H9 (cell line): ENCODE measurements at regions not wholly inside any gene's neighbourhood (a gene's known extent, or its start where the extent isn't known, plus 50 kb on each side); places are given as distances from the start of the nearest gene placed in this dataset.

Experiments
- DNase-seq: peaks from one replicate; pipeline ENCODE4 v3.0.0-alpha.2; 2017
- H2AFZ ChIP-seq: one replicate; pipeline ENCODE4 v1.6.1; 2013; ENCODE audit warnings: mild to moderate bottlenecking, low read length, control low read depth, moderate library complexity
- H2AK5ac ChIP-seq: 2 replicates; pipeline ENCODE4 v1.6.1; 2013; ENCODE audit warnings: low read length, control low read depth, mixed read lengths; ENCODE audit not compliant: insufficient read length
- H2BK120ac ChIP-seq: one replicate; pipeline ENCODE4 v1.6.1; 2013; ENCODE audit warnings: low read depth, mild to moderate bottlenecking, low read length, control low read depth, inconsistent platforms; ENCODE audit not compliant: poor library complexity, severe bottlenecking
- H2BK12ac ChIP-seq: 2 replicates; pipeline ENCODE4 v1.6.1; 2013; ENCODE audit warnings: low read length, control low read depth, mixed read lengths, low read depth; ENCODE audit not compliant: insufficient read length
- H2BK15ac ChIP-seq: 2 replicates; pipeline ENCODE4 v1.6.1; 2013; ENCODE audit warnings: low read depth, low read length, control low read depth
- H2BK20ac ChIP-seq: one replicate; pipeline ENCODE4 v1.6.1; 2013; ENCODE audit warnings: low read depth, mild to moderate bottlenecking, low read length, control low read depth, inconsistent platforms; ENCODE audit not compliant: poor library complexity, severe bottlenecking
- H2BK5ac ChIP-seq: 2 replicates; pipeline ENCODE4 v1.6.1; 2013; ENCODE audit warnings: low read length, control low read depth, mixed read lengths; ENCODE audit not compliant: insufficient read length
- H3K14ac ChIP-seq: 2 replicates; pipeline ENCODE4 v1.6.1; 2013; ENCODE audit warnings: low read length, control low read depth; ENCODE audit not compliant: insufficient read depth
- H3K18ac ChIP-seq: 2 replicates; pipeline ENCODE4 v1.6.1; 2013; ENCODE audit warnings: low read depth, mild to moderate bottlenecking, mixed read lengths, low read length, control low read depth; ENCODE audit not compliant: insufficient read length
- H3K23ac ChIP-seq: 2 replicates; pipeline ENCODE4 v1.6.1; 2013; ENCODE audit warnings: low read length, control low read depth, mixed read lengths, low read depth; ENCODE audit not compliant: insufficient read length
- H3K23me2 ChIP-seq: 2 replicates; pipeline ENCODE4 v1.6.1; 2013; ENCODE audit warnings: low read depth, mild to moderate bottlenecking, mixed read lengths, low read length, control low read depth; ENCODE audit not compliant: insufficient read length, poor library complexity, severe bottlenecking
- H3K27ac ChIP-seq: 2 replicates; pipeline ENCODE4 v1.5.1; 2013; ENCODE audit warnings: low read length, control low read depth, mixed read lengths, low read depth; ENCODE audit not compliant: insufficient read length
- H3K27me3 ChIP-seq: 2 replicates; pipeline ENCODE4 v1.6.1; 2013; ENCODE audit warnings: low read length, control low read depth, inconsistent platforms; ENCODE audit not compliant: insufficient read depth
- H3K4ac ChIP-seq: 2 replicates; pipeline ENCODE4 v1.6.1; 2013; ENCODE audit warnings: low read depth, mild to moderate bottlenecking, control low read depth, inconsistent platforms, low read length, moderate library complexity
- H3K4me1 ChIP-seq: 2 replicates; pipeline ENCODE4 v1.6.1; 2013; ENCODE audit warnings: low read length, control low read depth, inconsistent platforms; ENCODE audit not compliant: insufficient read depth
- H3K4me2 ChIP-seq: 2 replicates; pipeline ENCODE4 v1.6.1; 2013; ENCODE audit warnings: low read length, control low read depth, mixed read lengths; ENCODE audit not compliant: insufficient read length, insufficient read depth
- H3K56ac ChIP-seq: 2 replicates; pipeline ENCODE4 v1.6.1; 2013; ENCODE audit warnings: low read depth, mild to moderate bottlenecking, mixed read lengths, low read length, control low read depth; ENCODE audit not compliant: insufficient read length
- H3K79me1 ChIP-seq: 2 replicates; pipeline ENCODE4 v1.6.1; 2013; ENCODE audit warnings: low read depth, mild to moderate bottlenecking, moderate library complexity, low read length, control low read depth, inconsistent platforms; ENCODE audit not compliant: insufficient read depth, poor library complexity, severe bottlenecking
- H3K79me2 ChIP-seq: 2 replicates; pipeline ENCODE4 v1.6.1; 2013; ENCODE audit warnings: low read length, control low read depth, inconsistent platforms; ENCODE audit not compliant: insufficient read depth
- H3K9ac ChIP-seq: 2 replicates; pipeline ENCODE4 v1.6.1; 2013; ENCODE audit warnings: low read length, control low read depth, mixed read lengths; ENCODE audit not compliant: insufficient read length; ENCODE audit errors: extremely low read depth
- H3K9me3 ChIP-seq: one replicate; pipeline ENCODE4 v1.6.1; 2013; ENCODE audit warnings: low read depth, low read length, inconsistent platforms; ENCODE audit not compliant: control insufficient read depth
- H3T11ph ChIP-seq: one replicate; pipeline ENCODE4 v1.6.1; 2013; ENCODE audit warnings: mild to moderate bottlenecking, low read length, control low read depth, inconsistent platforms
- H4K20me1 ChIP-seq: one replicate; pipeline ENCODE4 v1.6.1; 2013; ENCODE audit not compliant: control insufficient read depth, insufficient read length, insufficient read depth
- H4K5ac ChIP-seq: 2 replicates; pipeline ENCODE4 v1.6.1; 2013; ENCODE audit warnings: low read depth, mild to moderate bottlenecking, mixed read lengths, low read length, control low read depth; ENCODE audit not compliant: insufficient read length
- H4K8ac ChIP-seq: replicated peaks from 2 replicates; pipeline ENCODE4 v1.6.1; 2013; ENCODE audit warnings: low read length, control low read depth, mixed read lengths, low read depth; ENCODE audit not compliant: insufficient read length
- H4K91ac ChIP-seq: 2 replicates; pipeline ENCODE4 v1.6.1; 2013; ENCODE audit warnings: low read depth, mild to moderate bottlenecking, moderate library complexity, mixed read lengths, low read length, control low read depth; ENCODE audit not compliant: insufficient read length
- H3K27ac Mint-ChIP-seq, 3 experiments: 2 replicates in 2 of 3; 3 replicates in 1 of 3; pipeline ENCODE4 v1.8.0; 2020 to 2021; ENCODE audit warnings: mixed read lengths in 3 of 3, mild to moderate bottlenecking in 1 of 3, moderate library complexity in 1 of 3
- H3K27me3 Mint-ChIP-seq: 2 replicates; pipeline ENCODE4 v1.8.0; 2021; ENCODE audit warnings: low read depth, mild to moderate bottlenecking, moderate library complexity, mixed read lengths
- H3K36me3 Mint-ChIP-seq, 3 experiments: 2 replicates in 2 of 3; 3 replicates in 1 of 3; pipeline ENCODE4 v1.8.0; 2020 to 2021; ENCODE audit warnings: low read depth in 3 of 3, mixed read lengths in 3 of 3; ENCODE audit not compliant: insufficient read depth in 1 of 3
- H3K4me1 Mint-ChIP-seq, 2 experiments: 2 replicates each; pipeline ENCODE4 v1.8.0; 2020; ENCODE audit warnings: mixed read lengths in 2 of 2
- H3K4me3 Mint-ChIP-seq, 2 experiments: 2 replicates in 1 of 2; 3 replicates in 1 of 2; pipeline ENCODE4 v1.8.0; 2020 to 2021; ENCODE audit warnings: mild to moderate bottlenecking in 2 of 2, mixed read lengths in 2 of 2, moderate library complexity in 1 of 2
- H3K9me3 Mint-ChIP-seq, 2 experiments: 2 replicates in 1 of 2; 3 replicates in 1 of 2; pipeline ENCODE4 v1.8.0; 2020; ENCODE audit warnings: mild to moderate bottlenecking in 2 of 2, mixed read lengths in 2 of 2, moderate library complexity in 1 of 2
- CTCF ChIP-seq: fragments of 200-600 bp; sonication (generic); conservative IDR thresholded peaks from 3 replicates; pipeline ENCODE4 v1.8.0; 2021; ENCODE audit warnings: antibody characterized with exemption, mild to moderate bottlenecking
- WGBS: extraction: QIAGEN DNeasy Blood & Tissue Kit; methylation state at CpG from one replicate; pipeline ENCODE4 v1.1.7; 2013; ENCODE audit warnings: missing lambda C conversion rate, low lambda C conversion rate, mixed read lengths; ENCODE audit not compliant: insufficient read length; ENCODE audit errors: extremely low coverage; 5-methylcytosine and 5-hydroxymethylcytosine counted together

GRCh38 chr9:103977163-103977562 lies 116.9 kb upstream of the SMC2 start:
- Histone ChIP-seq H3K14ac (no peak overlapping the region), H4K91ac (no peak overlapping the region), H2BK15ac (no peak overlapping the region), H2BK5ac (no peak overlapping the region), H3K9me3 (no peaks in the 10 kb centered on the region), H4K20me1 (no peaks in the 10 kb centered on the region), H3K27me3 (no peaks in the 10 kb centered on the region), H3K27ac (no peak overlapping the region), H4K8ac (no peak overlapping the region), H3K79me2 (no peaks in the 10 kb centered on the region), H3K4me2 (no peak overlapping the region), H3K4me1 (no peaks in the 10 kb centered on the region), H3K4ac (no peak overlapping the region), H2AK5ac (no peak overlapping the region), H2BK20ac (no peak overlapping the region), H2BK120ac (no peak overlapping the region), H3T11ph (no peak overlapping the region), H3K18ac (no peak overlapping the region), H3K56ac (no peak overlapping the region), H2AFZ (no peak overlapping the region), H3K9ac (no peak overlapping the region), H3K23me2 (no peaks in the 10 kb centered on the region), H2BK12ac (no peak overlapping the region), H4K5ac (no peak overlapping the region), H3K79me1 (no peaks in the 10 kb centered on the region), H3K23ac (no peak overlapping the region)
- Mint-ChIP-seq H3K27me3 (no peaks in the 10 kb centered on the region), H3K27ac (no peak overlapping the region), H3K4me3 (no peak overlapping the region), H3K9me3 (peaks cover 2 to 10% of the 10 kb centered on the region in 2 experiments; a peak in 4 of 5 replicates), H3K36me3 (no peaks in the 10 kb centered on the region), H3K4me1 (peaks cover 3 to 7% of the 10 kb centered on the region in 2 experiments; a peak in 2 of 4 replicates)
- no CpG with 5 or more reads among the region's 3 CpGs for WGBS
- DNase-seq: no peak
- no peak for TF ChIP-seq CTCF
